ENCODE measurements at regions not wholly inside any gene's neighbourhood (a gene's known extent, or its start where the extent isn't known, plus 50 kb on each side); places are given as distances from the start of the nearest gene placed in this dataset.

GRCh38 chr16:5433587-5433986 is 336.0 kb upstream of the EEF2KMT start:
- no peak for TF ChIP-seq CTCF (IDR thresholded peaks at IDR 0.05)
- TF ChIP-seq EP300 (IDR thresholded peaks at IDR 0.05; ENCODE audit: low read depth) = no peak
- TF ChIP-seq POLR2AphosphoS5 (IDR thresholded peaks at IDR 0.05) = no peak

Data from transverse colon (tissue), 4 donors.